ENCODE measurements at regions not wholly inside any gene's neighbourhood (a gene's known extent, or its start where the extent isn't known, plus 50 kb on each side); places are given as distances from the start of the nearest gene placed in this dataset.
"Not testable (repeated sequence)": the region's sequence is repeated elsewhere in the genome, so short reads cannot be mapped to it uniquely, and the experiment has no call there.

DNA sequence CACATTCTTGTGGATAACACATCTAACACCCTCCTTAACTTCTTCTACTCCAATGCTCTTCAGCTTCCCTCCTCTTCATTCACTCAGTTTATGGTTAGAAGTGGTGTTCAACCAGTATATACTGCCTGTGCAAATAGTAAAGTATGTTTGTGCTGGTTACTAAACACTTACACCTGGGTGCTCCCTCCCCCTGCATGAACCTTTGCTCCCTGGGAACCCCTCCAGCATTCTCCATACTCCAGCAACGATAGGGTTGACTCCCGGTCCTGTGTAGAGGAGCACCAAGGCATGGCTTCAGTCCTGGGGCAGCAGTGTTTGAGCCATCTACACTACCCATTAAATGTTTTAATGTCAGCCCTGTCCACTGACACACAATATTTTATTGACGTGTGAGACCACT, 407.5 kb upstream of the DPH6 start:
- DNase-seq (ENCODE audit: extremely low read depth, low read depth), result no peak

DNA sequence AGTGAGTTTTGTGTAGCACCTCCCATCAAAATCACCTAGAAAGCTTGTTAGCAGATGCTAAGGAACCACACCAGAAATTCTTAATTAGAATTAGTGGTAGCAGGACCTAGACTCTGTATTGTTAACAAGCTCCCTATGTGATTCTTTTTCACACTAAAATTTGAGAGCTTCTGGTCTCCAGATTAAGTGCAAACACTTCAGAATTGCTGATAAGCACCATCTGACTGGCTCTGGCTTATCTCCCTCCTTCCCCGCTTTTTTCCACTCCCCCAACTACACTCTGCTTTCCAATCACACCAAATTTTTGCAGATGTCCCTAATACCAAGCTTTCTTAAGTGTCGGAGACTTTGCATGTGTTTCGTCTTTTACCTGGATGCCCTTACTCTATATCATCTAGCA, 410.1 kb upstream of the DPH6 start:
- DNase-seq (ENCODE audit: extremely low read depth, low read depth), result no peak
- TF ChIP-seq, protein P1, sequence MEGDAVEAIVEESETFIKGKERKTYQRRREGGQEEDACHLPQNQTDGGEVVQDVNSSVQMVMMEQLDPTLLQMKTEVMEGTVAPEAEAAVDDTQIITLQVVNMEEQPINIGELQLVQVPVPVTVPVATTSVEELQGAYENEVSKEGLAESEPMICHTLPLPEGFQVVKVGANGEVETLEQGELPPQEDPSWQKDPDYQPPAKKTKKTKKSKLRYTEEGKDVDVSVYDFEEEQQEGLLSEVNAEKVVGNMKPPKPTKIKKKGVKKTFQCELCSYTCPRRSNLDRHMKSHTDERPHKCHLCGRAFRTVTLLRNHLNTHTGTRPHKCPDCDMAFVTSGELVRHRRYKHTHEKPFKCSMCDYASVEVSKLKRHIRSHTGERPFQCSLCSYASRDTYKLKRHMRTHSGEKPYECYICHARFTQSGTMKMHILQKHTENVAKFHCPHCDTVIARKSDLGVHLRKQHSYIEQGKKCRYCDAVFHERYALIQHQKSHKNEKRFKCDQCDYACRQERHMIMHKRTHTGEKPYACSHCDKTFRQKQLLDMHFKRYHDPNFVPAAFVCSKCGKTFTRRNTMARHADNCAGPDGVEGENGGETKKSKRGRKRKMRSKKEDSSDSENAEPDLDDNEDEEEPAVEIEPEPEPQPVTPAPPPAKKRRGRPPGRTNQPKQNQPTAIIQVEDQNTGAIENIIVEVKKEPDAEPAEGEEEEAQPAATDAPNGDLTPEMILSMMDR (IDR thresholded peaks at IDR 0.05; ENCODE audit: low read depth, low read length), result no peak

More for the DNA sequence above, 407.5 kb upstream of the DPH6 start:
- TF ChIP-seq, protein P1 (IDR thresholded peaks at IDR 0.05; ENCODE audit: low read depth, low read length), result no peak

DNA sequence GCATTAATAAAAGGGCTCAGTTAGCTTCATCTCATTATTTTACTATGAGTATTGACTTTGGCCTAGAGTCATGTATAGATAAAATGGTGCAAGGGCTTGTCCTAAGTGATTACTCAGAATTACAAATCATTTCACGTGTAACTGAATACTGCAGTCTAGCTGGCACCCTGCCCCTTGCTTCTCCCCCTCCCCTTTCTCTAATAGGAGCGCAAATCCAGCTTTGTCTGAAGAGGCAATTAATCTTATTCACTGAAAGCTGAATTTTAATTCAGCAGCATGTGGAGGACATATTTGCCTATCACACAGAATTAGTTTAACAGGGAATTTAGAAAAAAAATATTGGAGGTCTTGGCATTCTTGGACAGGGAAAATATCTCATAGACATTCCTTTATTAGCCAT, 412.1 kb upstream of the DPH6 start:
- no peak for DNase-seq (ENCODE audit: extremely low read depth, low read depth)
- TF ChIP-seq, protein P1 (IDR thresholded peaks at IDR 0.05; ENCODE audit: low read depth, low read length), result no peak

GRCh38 chr15:35958975-35959374, 413.0 kb upstream of the DPH6 start:
- no peak for DNase-seq (ENCODE audit: extremely low read depth, low read depth)
- TF ChIP-seq, protein P1 (IDR thresholded peaks at IDR 0.05; ENCODE audit: low read depth, low read length), result no peak

DNA sequence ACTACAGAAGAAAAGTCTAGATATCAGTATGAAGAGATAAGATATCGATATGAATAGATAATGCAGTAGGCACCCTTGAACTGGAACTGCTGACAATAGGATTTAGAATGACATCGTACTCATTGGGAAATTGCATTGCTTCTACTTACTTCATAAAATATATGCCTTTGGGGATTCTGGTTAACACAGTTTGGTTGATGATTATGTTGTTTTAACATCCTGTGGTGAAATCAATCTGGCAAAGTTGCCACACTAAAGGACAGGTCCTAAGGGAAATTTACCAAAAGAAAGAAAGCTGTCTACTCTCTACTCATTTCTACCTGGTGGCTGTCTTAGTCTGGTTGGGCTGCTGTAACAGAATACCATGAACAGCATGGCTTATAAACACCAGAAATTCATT, 417.4 kb upstream of the DPH6 start:
- no peak for DNase-seq (ENCODE audit: extremely low read depth, low read depth)
- TF ChIP-seq, protein P1 (IDR thresholded peaks at IDR 0.05; ENCODE audit: low read depth, low read length), result no peak

GRCh38 chr15:35966781-35967180, 420.8 kb upstream of the DPH6 start:
- TF ChIP-seq, protein P1 (IDR thresholded peaks at IDR 0.05; ENCODE audit: low read depth, low read length), result no peak
- no peak for DNase-seq (ENCODE audit: extremely low read depth, low read depth)

DNA sequence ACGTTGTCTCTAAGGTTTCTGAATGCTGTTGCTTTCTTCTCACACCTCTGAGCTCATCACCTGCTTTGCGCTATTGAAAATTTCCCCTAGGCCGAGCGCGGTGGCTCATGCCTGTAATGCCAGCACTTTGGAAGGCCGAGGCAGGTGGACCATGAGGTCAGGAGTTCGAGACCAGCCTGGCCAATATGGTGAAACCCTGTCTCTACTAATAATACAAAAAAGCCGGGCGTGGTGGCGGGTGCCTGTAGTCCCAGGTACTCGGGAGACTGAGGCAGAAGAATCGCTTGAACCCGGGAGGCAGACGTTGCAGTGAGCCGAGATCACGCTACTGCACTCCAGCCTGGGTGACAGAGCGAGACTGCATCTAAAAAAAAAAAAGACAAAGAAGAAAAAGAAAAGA, 422.0 kb upstream of the DPH6 start:
- DNase-seq (ENCODE audit: extremely low read depth, low read depth), result not testable (repeated sequence)

- DNase-seq (ENCODE audit: extremely low read depth, low read depth), result no peak
These were observed 427.1 kb upstream of the DPH6 start for GRCh38 chr15:35973029-35973428.

More at GRCh38 chr15:35973029-35973428, 427.1 kb upstream of the DPH6 start:
- TF ChIP-seq, protein P1 (IDR thresholded peaks at IDR 0.05; ENCODE audit: low read depth, low read length), result no peak
